Ectodermal cell (in vitro differentiated cells): ENCODE measurements at regions not wholly inside any gene's neighbourhood (a gene's known extent, or its start where the extent isn't known, plus 50 kb on each side); places are given as distances from the start of the nearest gene placed in this dataset.

ENCODE experiments used
- H3K27ac ChIP-seq: 2 replicates; pipeline ENCODE4 v1.7.0; 2013; ENCODE audit warnings: mild to moderate bottlenecking, low read depth, low read length; ENCODE audit not compliant: insufficient read depth, poor library complexity, severe bottlenecking
- H3K27me3 ChIP-seq: 2 replicates; pipeline ENCODE4 v1.7.0; 2013; ENCODE audit warnings: mild to moderate bottlenecking, low read length; ENCODE audit not compliant: insufficient read depth, control insufficient read depth, poor library complexity, severe bottlenecking
- H3K36me3 ChIP-seq: one replicate; pipeline ENCODE4 v1.7.0; 2013; ENCODE audit warnings: low read length; ENCODE audit not compliant: control insufficient read depth, insufficient read depth
- H3K4me1 ChIP-seq: one replicate; pipeline ENCODE4 v1.7.0; 2013; ENCODE audit warnings: low read length; ENCODE audit not compliant: control insufficient read depth, insufficient read depth
- H3K4me3 ChIP-seq: 2 replicates; pipeline ENCODE4 v1.7.0; 2013; ENCODE audit warnings: low read depth, low read length, control low read depth; ENCODE audit not compliant: insufficient read depth
- H3K9me3 ChIP-seq: 2 replicates; pipeline ENCODE4 v1.7.0; 2013; ENCODE audit warnings: mild to moderate bottlenecking, low read length, moderate library complexity; ENCODE audit not compliant: control insufficient read depth
- WGBS, 2 experiments: methylation state at CpG; one replicate each; pipeline ENCODE4 v1.1.7; 2013; ENCODE audit warnings: missing lambda C conversion rate in 2 of 2; 5-methylcytosine and 5-hydroxymethylcytosine counted together

- H3K4me3 ChIP-seq = no peak overlapping the region
- no peaks in the 10 kb centered on the region for H3K27me3 ChIP-seq
- no peaks in the 10 kb centered on the region for H3K9me3 ChIP-seq
- 90 to 92% methylated on average over 2 of the region's 2 CpGs for WGBS, 2 experiments
- H3K36me3 ChIP-seq = no peaks in the 10 kb centered on the region
- H3K27ac ChIP-seq = no peak overlapping the region
- H3K4me1 ChIP-seq = no peaks in the 10 kb centered on the region
Measured at GRCh38 chr4:81606166-81606565, 134.5 kb upstream of the RASGEF1B start.

GRCh38 chr4:81605271-81605670 lies 133.6 kb upstream of the RASGEF1B start:
- Histone ChIP-seq H3K4me1 (peaks cover 8% of the 10 kb centered on the region), H3K9me3 (no peaks in the 10 kb centered on the region), H3K4me3 (no peak overlapping the region), H3K36me3 (no peaks in the 10 kb centered on the region), H3K27ac (no peak overlapping the region), H3K27me3 (no peaks in the 10 kb centered on the region)
- WGBS, 2 experiments = 98 to 100% methylated on average over 1 to 2 of the region's 2 CpGs

- WGBS, 2 experiments = 75 to 84% methylated on average over 3 of the region's 3 CpGs
- no peaks in the 10 kb centered on the region for H3K9me3 ChIP-seq
- H3K27me3 ChIP-seq = no peaks in the 10 kb centered on the region
- no peaks in the 10 kb centered on the region for H3K36me3 ChIP-seq
- peaks cover 12% of the 10 kb centered on the region for H3K4me1 ChIP-seq
- no peak overlapping the region for H3K27ac ChIP-seq
- no peak overlapping the region for H3K4me3 ChIP-seq
Measured at GRCh38 chr4:81604683-81605218, 133.0 kb upstream of the RASGEF1B start.

- no peaks in the 10 kb centered on the region for H3K36me3 ChIP-seq
- H3K27ac ChIP-seq = no peak overlapping the region
- H3K9me3 ChIP-seq = no peaks in the 10 kb centered on the region
- no peak overlapping the region for H3K4me3 ChIP-seq
- H3K4me1 ChIP-seq = peaks cover 12% of the 10 kb centered on the region
- no peaks in the 10 kb centered on the region for H3K27me3 ChIP-seq
Measured at GRCh38 chr4:81602854-81603253, 131.1 kb upstream of the RASGEF1B start.

- no peaks in the 10 kb centered on the region for H3K27me3 ChIP-seq
- H3K9me3 ChIP-seq = no peaks in the 10 kb centered on the region
- WGBS, 2 experiments = 89 to 90% methylated on average over 1 of the region's 1 CpG
- no peaks in the 10 kb centered on the region for H3K36me3 ChIP-seq
- H3K27ac ChIP-seq = no peak overlapping the region
- H3K4me3 ChIP-seq = no peak overlapping the region
- peaks cover 12% of the 10 kb centered on the region for H3K4me1 ChIP-seq
Measured at GRCh38 chr4:81601358-81601694, 129.6 kb upstream of the RASGEF1B start.

GRCh38 chr4:81600520-81601357 lies 129.0 kb upstream of the RASGEF1B start:
- Histone ChIP-seq H3K4me1 (peaks cover 12% of the 10 kb centered on the region), H3K4me3 (no peak overlapping the region), H3K27me3 (no peaks in the 10 kb centered on the region), H3K9me3 (no peaks in the 10 kb centered on the region), H3K27ac (peak overlapping the region; percentile 68), H3K36me3 (no peaks in the 10 kb centered on the region)
- WGBS, 2 experiments = 67 to 75% methylated on average over 18 of the region's 18 CpGs

- Histone ChIP-seq H3K4me3 (no peak overlapping the region), H3K27ac (no peak overlapping the region), H3K9me3 (no peaks in the 10 kb centered on the region), H3K36me3 (no peaks in the 10 kb centered on the region), H3K4me1 (peaks cover 12% of the 10 kb centered on the region), H3K27me3 (no peaks in the 10 kb centered on the region)
- 74 to 86% methylated on average over 5 of the region's 5 CpGs for WGBS, 2 experiments
Measured at GRCh38 chr4:81599742-81600380, 128.2 kb upstream of the RASGEF1B start.

- WGBS, 2 experiments = 66 to 67% methylated on average over 3 of the region's 5 CpGs
Measured at GRCh38 chr4:81595798-81596610, 124.3 kb upstream of the RASGEF1B start.

GRCh38 chr4:81595287-81595686 lies 123.6 kb upstream of the RASGEF1B start:
- Histone ChIP-seq H3K27ac (no peak overlapping the region), H3K4me1 (peaks cover 4% of the 10 kb centered on the region), H3K9me3 (no peaks in the 10 kb centered on the region), H3K4me3 (no peak overlapping the region), H3K27me3 (no peaks in the 10 kb centered on the region), H3K36me3 (no peaks in the 10 kb centered on the region)

More at GRCh38 chr4:81595798-81596610, 124.3 kb upstream of the RASGEF1B start:
- Histone ChIP-seq H3K4me1 (peaks cover 11% of the 10 kb centered on the region), H3K27ac (no peak overlapping the region), H3K36me3 (no peaks in the 10 kb centered on the region), H3K27me3 (no peaks in the 10 kb centered on the region), H3K4me3 (no peak overlapping the region), H3K9me3 (no peaks in the 10 kb centered on the region)
